ENCODE measurements at regions not wholly inside any gene's neighbourhood (a gene's known extent, or its start where the extent isn't known, plus 50 kb on each side); places are given as distances from the start of the nearest gene placed in this dataset.
"Not testable (repeated sequence)": the region's sequence is repeated elsewhere in the genome, so short reads cannot be mapped to it uniquely, and the experiment has no call there.

GRCh38 chr5:98321361-98321760 is 452.1 kb upstream of the RGMB start:
- Histone ChIP-seq H3K27me3 (ENCODE audit: control insufficient read depth in 1 of 2, insufficient read depth in 2 of 2, low read length in 2 of 2) (no peaks in the 10 kb centered on the region), H3K36me3 (ENCODE audit: control insufficient read depth in 1 of 2, insufficient read depth in 2 of 2, low read length in 2 of 2) (no peaks in the 10 kb centered on the region), H3K9me3 (ENCODE audit: control insufficient read depth in 1 of 2, low read length in 2 of 2) (no peaks in the 10 kb centered on the region), H3K4me1 (ENCODE audit: control insufficient read depth in 1 of 2, insufficient read depth in 2 of 2, low read length in 2 of 2) (no peaks in the 10 kb centered on the region), H3K27ac (ENCODE audit: low read depth, low read length) (no peak overlapping the region), H3K4me3 (ENCODE audit: low read depth in 1 of 2, low read length in 2 of 2) (no peak overlapping the region), H3K9ac (ENCODE audit: low read depth in 1 of 2, low read length in 2 of 2) (no peak overlapping the region)

GRCh38 chr5:98325187-98325586 is 448.3 kb upstream of the RGMB start:
- H3K9me3 ChIP-seq (ENCODE audit: control insufficient read depth in 1 of 2, low read length in 2 of 2); H3K27ac ChIP-seq (ENCODE audit: low read depth, low read length); H3K9ac ChIP-seq (ENCODE audit: low read depth in 1 of 2, low read length in 2 of 2); H3K36me3 ChIP-seq (ENCODE audit: control insufficient read depth in 1 of 2, insufficient read depth in 2 of 2, low read length in 2 of 2); H3K4me1 ChIP-seq (ENCODE audit: control insufficient read depth in 1 of 2, insufficient read depth in 2 of 2, low read length in 2 of 2); H3K27me3 ChIP-seq (ENCODE audit: control insufficient read depth in 1 of 2, insufficient read depth in 2 of 2, low read length in 2 of 2); H3K4me3 ChIP-seq (ENCODE audit: low read depth in 1 of 2, low read length in 2 of 2): not testable (repeated sequence)

- Histone ChIP-seq H3K9me3 (ENCODE audit: control insufficient read depth in 1 of 2, low read length in 2 of 2) (no peaks in the 10 kb centered on the region), H3K4me1 (ENCODE audit: control insufficient read depth in 1 of 2, insufficient read depth in 2 of 2, low read length in 2 of 2) (no peaks in the 10 kb centered on the region), H3K4me3 (ENCODE audit: low read depth in 1 of 2, low read length in 2 of 2) (no peak overlapping the region), H3K27me3 (ENCODE audit: control insufficient read depth in 1 of 2, insufficient read depth in 2 of 2, low read length in 2 of 2) (no peaks in the 10 kb centered on the region), H3K27ac (ENCODE audit: low read depth, low read length) (no peak overlapping the region), H3K36me3 (ENCODE audit: control insufficient read depth in 1 of 2, insufficient read depth in 2 of 2, low read length in 2 of 2) (no peaks in the 10 kb centered on the region), H3K9ac (ENCODE audit: low read depth in 1 of 2, low read length in 2 of 2) (no peak overlapping the region)
Measured at GRCh38 chr5:98328015-98328414, 445.4 kb upstream of the RGMB start.

- no peak overlapping the region for H3K27ac ChIP-seq (ENCODE audit: low read depth, low read length)
- H3K27me3 ChIP-seq (ENCODE audit: control insufficient read depth in 1 of 2, insufficient read depth in 2 of 2, low read length in 2 of 2), result no peaks in the 10 kb centered on the region
- no peaks in the 10 kb centered on the region for H3K36me3 ChIP-seq (ENCODE audit: control insufficient read depth in 1 of 2, insufficient read depth in 2 of 2, low read length in 2 of 2)
- no peak overlapping the region for H3K9ac ChIP-seq (ENCODE audit: low read depth in 1 of 2, low read length in 2 of 2)
- H3K4me1 ChIP-seq (ENCODE audit: control insufficient read depth in 1 of 2, insufficient read depth in 2 of 2, low read length in 2 of 2), result no peaks in the 10 kb centered on the region
- H3K4me3 ChIP-seq (ENCODE audit: low read depth in 1 of 2, low read length in 2 of 2), result no peak overlapping the region
- H3K9me3 ChIP-seq (ENCODE audit: control insufficient read depth in 1 of 2, low read length in 2 of 2), result no peaks in the 10 kb centered on the region
Measured at GRCh38 chr5:98330871-98331270, 442.6 kb upstream of the RGMB start.

GRCh38 chr5:98333921-98334320 is 439.5 kb upstream of the RGMB start:
- H3K4me1 ChIP-seq (ENCODE audit: control insufficient read depth in 1 of 2, insufficient read depth in 2 of 2, low read length in 2 of 2), result no peaks in the 10 kb centered on the region
- no peak overlapping the region for H3K27ac ChIP-seq (ENCODE audit: low read depth, low read length)
- H3K4me3 ChIP-seq (ENCODE audit: low read depth in 1 of 2, low read length in 2 of 2), result no peak overlapping the region
- H3K9me3 ChIP-seq (ENCODE audit: control insufficient read depth in 1 of 2, low read length in 2 of 2), result peaks cover 0 to 2% of the 10 kb centered on the region in 2 donors
- no peak overlapping the region for H3K9ac ChIP-seq (ENCODE audit: low read depth in 1 of 2, low read length in 2 of 2)
- no peaks in the 10 kb centered on the region for H3K36me3 ChIP-seq (ENCODE audit: control insufficient read depth in 1 of 2, insufficient read depth in 2 of 2, low read length in 2 of 2)
- no peaks in the 10 kb centered on the region for H3K27me3 ChIP-seq (ENCODE audit: control insufficient read depth in 1 of 2, insufficient read depth in 2 of 2, low read length in 2 of 2)

GRCh38 chr5:98334946-98335345 is 438.5 kb upstream of the RGMB start:
- no peak overlapping the region for H3K27ac ChIP-seq (ENCODE audit: low read depth, low read length)
- no peaks in the 10 kb centered on the region for H3K27me3 ChIP-seq (ENCODE audit: control insufficient read depth in 1 of 2, insufficient read depth in 2 of 2, low read length in 2 of 2)
- no peak overlapping the region for H3K4me3 ChIP-seq (ENCODE audit: low read depth in 1 of 2, low read length in 2 of 2)
- H3K9me3 ChIP-seq (ENCODE audit: control insufficient read depth in 1 of 2, low read length in 2 of 2), result peaks cover 0 to 5% of the 10 kb centered on the region in 2 donors
- no peaks in the 10 kb centered on the region for H3K36me3 ChIP-seq (ENCODE audit: control insufficient read depth in 1 of 2, insufficient read depth in 2 of 2, low read length in 2 of 2)
- no peak overlapping the region for H3K9ac ChIP-seq (ENCODE audit: low read depth in 1 of 2, low read length in 2 of 2)
- H3K4me1 ChIP-seq (ENCODE audit: control insufficient read depth in 1 of 2, insufficient read depth in 2 of 2, low read length in 2 of 2), result no peaks in the 10 kb centered on the region

- Histone ChIP-seq H3K4me1 (ENCODE audit: control insufficient read depth in 1 of 2, insufficient read depth in 2 of 2, low read length in 2 of 2) (no peaks in the 10 kb centered on the region), H3K9me3 (ENCODE audit: control insufficient read depth in 1 of 2, low read length in 2 of 2) (peaks cover 0 to 5% of the 10 kb centered on the region in 2 donors), H3K27me3 (ENCODE audit: control insufficient read depth in 1 of 2, insufficient read depth in 2 of 2, low read length in 2 of 2) (no peaks in the 10 kb centered on the region)
Measured at GRCh38 chr5:98339141-98339848, 434.2 kb upstream of the RGMB start.

GRCh38 chr5:98341038-98342032 is 432.1 kb upstream of the RGMB start:
- Histone ChIP-seq H3K9ac (ENCODE audit: low read depth in 1 of 2, low read length in 2 of 2) (no peak overlapping the region), H3K36me3 (ENCODE audit: control insufficient read depth in 1 of 2, insufficient read depth in 2 of 2, low read length in 2 of 2) (no peaks in the 10 kb centered on the region), H3K4me1 (ENCODE audit: control insufficient read depth in 1 of 2, insufficient read depth in 2 of 2, low read length in 2 of 2) (no peaks in the 10 kb centered on the region), H3K4me3 (ENCODE audit: low read depth in 1 of 2, low read length in 2 of 2) (no peak overlapping the region), H3K9me3 (ENCODE audit: control insufficient read depth in 1 of 2, low read length in 2 of 2) (peaks cover 0 to 5% of the 10 kb centered on the region in 2 donors), H3K27me3 (ENCODE audit: control insufficient read depth in 1 of 2, insufficient read depth in 2 of 2, low read length in 2 of 2) (no peaks in the 10 kb centered on the region), H3K27ac (ENCODE audit: low read depth, low read length) (no peak overlapping the region)

More at GRCh38 chr5:98339141-98339848, 434.2 kb upstream of the RGMB start:
- no peak overlapping the region for H3K4me3 ChIP-seq (ENCODE audit: low read depth in 1 of 2, low read length in 2 of 2)
- no peak overlapping the region for H3K27ac ChIP-seq (ENCODE audit: low read depth, low read length)
- H3K9ac ChIP-seq (ENCODE audit: low read depth in 1 of 2, low read length in 2 of 2), result no peak overlapping the region
- H3K36me3 ChIP-seq (ENCODE audit: control insufficient read depth in 1 of 2, insufficient read depth in 2 of 2, low read length in 2 of 2), result no peaks in the 10 kb centered on the region

- not testable (repeated sequence) for H3K4me1 ChIP-seq (ENCODE audit: control insufficient read depth in 1 of 2, insufficient read depth in 2 of 2, low read length in 2 of 2); H3K9ac ChIP-seq (ENCODE audit: low read depth in 1 of 2, low read length in 2 of 2); H3K36me3 ChIP-seq (ENCODE audit: control insufficient read depth in 1 of 2, insufficient read depth in 2 of 2, low read length in 2 of 2)
Measured at GRCh38 chr5:98342958-98343660, 430.4 kb upstream of the RGMB start.

More at GRCh38 chr5:98342958-98343660, 430.4 kb upstream of the RGMB start:
- H3K27me3 ChIP-seq (ENCODE audit: control insufficient read depth in 1 of 2, insufficient read depth in 2 of 2, low read length in 2 of 2); H3K4me3 ChIP-seq (ENCODE audit: low read depth in 1 of 2, low read length in 2 of 2); H3K9me3 ChIP-seq (ENCODE audit: control insufficient read depth in 1 of 2, low read length in 2 of 2); H3K27ac ChIP-seq (ENCODE audit: low read depth, low read length): not testable (repeated sequence)

All from duodenal mucosa (tissue), 2 donors.